LNCAP (cell line): ENCODE measurements at regions not wholly inside any gene's neighbourhood (a gene's known extent, or its start where the extent isn't known, plus 50 kb on each side); places are given as distances from the start of the nearest gene placed in this dataset.

ENCODE experiments used
- CTCF ChIP-seq: fragments of 450-650 bp; IDR thresholded peaks from 2 replicates; pipeline ENCODE4 v1.5.1; 2017; ENCODE audit warnings: mild to moderate bottlenecking

- TF ChIP-seq CTCF, result peak; percentile 95
Observed at GRCh38 chr3:159322322-159322939, 520.6 kb downstream of the MFSD1 start.

GRCh38 chr3:159323848-159324247 lies 522.0 kb downstream of the MFSD1 start:
- no peak for TF ChIP-seq CTCF

GRCh38 chr3:159326998-159327397 lies 525.1 kb downstream of the MFSD1 start:
- no peak for TF ChIP-seq CTCF

- no peak for TF ChIP-seq CTCF
Observed at GRCh38 chr3:159332535-159333099, 530.8 kb downstream of the MFSD1 start.

- no peak for TF ChIP-seq CTCF
Observed at GRCh38 chr3:159339131-159339530, 537.3 kb downstream of the MFSD1 start.

- no peak for TF ChIP-seq CTCF
Observed at GRCh38 chr3:159340877-159341500, 539.1 kb downstream of the MFSD1 start.

- no peak for TF ChIP-seq CTCF
Observed at GRCh38 chr3:159346271-159346903, 544.5 kb downstream of the MFSD1 start.
